Right cardiac atrium (tissue), 5 donors: ENCODE measurements at regions not wholly inside any gene's neighbourhood (a gene's known extent, or its start where the extent isn't known, plus 50 kb on each side); places are given as distances from the start of the nearest gene placed in this dataset.
A peak's percentile ranks its signal among the peaks of the same experiment; 100 is the strongest.

Source experiments
- ATAC-seq, 2 donors: fragments of 200-7000 bp; cut with Tn5 transposase; one replicate each; pipeline versions ENCODE4 v1.8.0 to v1.9.1; 2020; ENCODE audit warnings: moderate library complexity in 2 of 2, mild to moderate bottlenecking in 1 of 2
- DNase-seq, 3 donors: peaks; one replicate each; pipeline ENCODE4 v3.0.0-alpha.2; 2020
- H3K27ac ChIP-seq: one replicate; pipeline ENCODE4 v1.5.1; 2013; ENCODE audit warnings: mild to moderate bottlenecking, low read length, control low read depth, moderate library complexity
- H3K27me3 ChIP-seq: one replicate; pipeline ENCODE4 v1.6.1; 2013; ENCODE audit not compliant: control insufficient read depth, insufficient read depth
- H3K4me1 ChIP-seq: one replicate; pipeline ENCODE4 v1.6.1; 2013; ENCODE audit warnings: low read length; ENCODE audit not compliant: control insufficient read depth, insufficient read depth
- H3K4me3 ChIP-seq: one replicate; pipeline ENCODE4 v1.5.1; 2013; ENCODE audit warnings: low read length, control low read depth
- H3K9me3 ChIP-seq: one replicate; pipeline ENCODE4 v1.6.1; 2013; ENCODE audit warnings: low read length; ENCODE audit not compliant: control insufficient read depth
- WGBS: extraction: QIAGEN DNeasy Blood & Tissue Kit; methylation state at CpG from one replicate; pipeline ENCODE4 v1.1.7; 2013; 5-methylcytosine and 5-hydroxymethylcytosine counted together
- intact Hi-C, 4 donors: fragments of 100-400 bp; cut with DNase I; formaldehyde crosslinking; loops; one replicate each; pipeline versions ENCODE4 v1.11.0 to v1.14.0; 2022 to 2023
- donor health status: healthy with polysubstance abuse.
- donor health status: DM: no; HTN: yes; CAD: no.
- donor health status: DM: no; HTN: no; CAD: no.
- donor health status: DM: no; HTN: yes; CAD: no; lungs with severe emphysema.
- donor health status: DM: yes; HTN: yes; CAD: no.

DNA sequence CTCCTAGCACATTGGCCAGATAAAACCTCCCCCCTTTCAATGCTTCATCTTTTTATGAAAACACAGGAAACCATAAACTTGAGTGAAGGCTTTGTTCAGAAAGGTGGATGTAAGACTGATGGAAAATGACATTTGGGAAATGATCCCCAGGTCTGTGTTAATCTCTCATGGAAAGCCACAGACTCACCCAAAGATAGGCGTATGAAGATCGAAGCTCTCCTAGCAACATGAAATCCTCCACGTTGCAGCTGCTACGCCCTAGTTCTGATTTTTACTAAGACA lies 63.4 kb upstream of the PTGR2 start:
- intact Hi-C loops, result loop anchor here in 2 of 4 donors (5.0 to 10.0 kb wide), 4 partner anchors 34 to 63 kb away; no protein-coding TSS in a partner anchor
- Histone ChIP-seq H3K4me1 (peaks cover 27% of the 10 kb centered on the region), H3K27ac (peak overlapping the region; percentile 98), H3K9me3 (no peaks in the 10 kb centered on the region), H3K27me3 (no peaks in the 10 kb centered on the region), H3K4me3 (no peak overlapping the region)
- 65% methylated on average over 4 of the region's 4 CpGs for WGBS
- DNase-seq (no peak), ATAC-seq (no peak)

- WGBS, result 2% methylated on average over 17 of the region's 17 CpGs
- intact Hi-C loops, result loop anchor here in 2 of 4 donors (5.0 to 10.0 kb wide), 4 partner anchors 35 to 63 kb away; no protein-coding TSS in a partner anchor
- Histone ChIP-seq H3K4me3 (peak overlapping the region; percentile 92), H3K9me3 (no peaks in the 10 kb centered on the region), H3K27ac (peak overlapping the region; percentile 98), H3K27me3 (no peaks in the 10 kb centered on the region), H3K4me1 (peaks cover 31% of the 10 kb centered on the region)
- DNase-seq (no peak), ATAC-seq (no peak)
Measured at GRCh38 chr14:73787486-73788316, 63.9 kb upstream of the PTGR2 start.

DNA sequence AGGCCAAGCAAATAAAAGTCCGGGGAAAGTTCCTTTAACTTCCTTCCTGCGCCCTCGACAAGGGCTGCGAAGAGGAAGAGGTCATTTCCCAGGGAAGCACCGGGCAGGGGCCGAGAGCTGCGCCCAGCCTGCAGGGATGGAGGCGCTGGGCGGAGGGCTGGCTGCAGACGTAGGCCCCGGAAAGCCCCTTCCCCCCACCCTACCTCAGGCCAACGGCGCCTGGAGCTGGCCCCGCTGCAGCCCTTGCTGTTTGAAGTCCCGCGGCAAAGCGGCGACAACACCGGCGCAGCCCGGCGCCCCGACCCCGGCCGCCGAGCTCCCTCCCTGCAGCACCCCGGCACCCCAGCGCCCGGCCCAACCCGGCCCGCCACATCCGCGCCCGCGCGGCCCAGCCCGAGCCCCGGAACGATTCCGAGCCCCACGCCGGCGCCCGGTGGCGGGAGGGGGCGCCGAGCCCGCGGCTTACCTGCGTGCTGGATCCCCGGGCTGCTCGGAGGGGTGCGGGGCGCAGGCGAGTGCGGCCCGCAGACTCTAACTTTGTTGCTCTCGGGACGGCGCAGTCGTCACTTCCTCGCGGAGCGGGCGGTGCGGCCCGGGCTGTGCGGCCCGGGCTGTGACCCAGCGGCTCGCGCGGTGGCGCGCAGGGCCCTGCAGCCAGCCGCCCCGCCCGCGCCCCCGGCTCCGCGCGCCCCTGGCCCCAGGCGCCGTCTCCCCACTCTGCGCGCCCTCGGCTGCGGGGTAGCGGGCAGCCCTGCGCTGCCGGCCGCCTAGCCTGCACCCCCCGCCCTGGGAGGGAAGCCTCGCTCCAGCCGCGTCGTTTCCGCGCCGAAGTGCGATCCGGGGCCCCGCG lies 64.8 kb upstream of the PTGR2 start:
- under 1% methylated on average over 105 of the region's 105 CpGs for WGBS
- intact Hi-C loops, result loop anchor here in 2 of 4 donors (5.0 to 10.0 kb wide), 4 partner anchors 35 to 62 kb away; no protein-coding TSS in a partner anchor

GRCh38 chr14:73785834-73786635 lies 65.6 kb upstream of the PTGR2 start:
- WGBS, result under 1% methylated on average over 35 of the region's 35 CpGs
- peak overlapping the region; percentile 92 for H3K4me3 ChIP-seq
- peaks cover 33% of the 10 kb centered on the region for H3K4me1 ChIP-seq
- no peaks in the 10 kb centered on the region for H3K27me3 ChIP-seq
- peak overlapping the region; percentile 98 for H3K27ac ChIP-seq
- no peaks in the 10 kb centered on the region for H3K9me3 ChIP-seq
- intact Hi-C loops, result loop anchor here in 2 of 4 donors (5.0 to 10.0 kb wide), 4 partner anchors 34 to 61 kb away; no protein-coding TSS in a partner anchor
- peak; percentile 78 to 79 for ATAC-seq
- DNase-seq, result peak; percentile 77 to 89 (median 88)

More for the DNA sequence above, 64.8 kb upstream of the PTGR2 start:
- H3K4me3 ChIP-seq, result peak overlapping the region; percentile 92
- no peaks in the 10 kb centered on the region for H3K9me3 ChIP-seq
- peak overlapping the region; percentile 98 for H3K27ac ChIP-seq
- DNase-seq (peak; percentile 69 to 90 (median 90)), ATAC-seq (peak; percentile 31 to 67)
- H3K4me1 ChIP-seq, result peaks cover 33% of the 10 kb centered on the region
- H3K27me3 ChIP-seq, result no peaks in the 10 kb centered on the region

DNA sequence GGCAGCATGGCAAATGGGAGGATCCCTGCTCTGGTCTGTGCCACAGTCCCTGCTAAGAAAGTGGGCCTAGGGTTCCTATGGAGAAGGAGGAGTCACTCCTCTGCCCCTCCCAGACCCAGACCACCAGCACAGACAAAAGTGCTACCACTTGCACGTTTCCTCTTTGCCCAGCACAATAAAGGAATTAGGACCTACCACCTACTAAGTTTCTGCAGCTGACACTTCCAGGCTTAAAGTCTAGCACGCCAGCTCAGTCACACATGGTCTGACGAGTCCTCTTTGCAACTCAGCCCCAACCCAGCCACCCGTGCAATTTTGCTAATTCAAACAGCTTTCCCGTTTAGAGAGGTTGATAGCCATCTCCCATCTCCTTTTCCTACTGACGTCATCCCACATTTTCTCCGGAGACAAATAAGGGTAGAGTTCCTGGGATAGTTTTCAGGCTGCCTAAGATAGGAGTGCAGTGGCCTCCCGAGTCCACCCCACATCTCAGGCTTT lies 66.2 kb upstream of the PTGR2 start:
- 2% methylated on average over 8 of the region's 8 CpGs for WGBS
- ATAC-seq (peak; percentile 0 to 6), DNase-seq (peak in 1 of 3 donors; percentile 35)
- H3K4me3 ChIP-seq, result peak overlapping the region; percentile 92
- intact Hi-C loops, result loop anchor here in 2 of 4 donors (5.0 to 10.0 kb wide), 4 partner anchors 33 to 61 kb away; no protein-coding TSS in a partner anchor
- no peaks in the 10 kb centered on the region for H3K27me3 ChIP-seq
- H3K4me1 ChIP-seq, result peaks cover 34% of the 10 kb centered on the region
- peak overlapping the region; percentile 98 for H3K27ac ChIP-seq
- H3K9me3 ChIP-seq, result no peaks in the 10 kb centered on the region

GRCh38 chr14:73784988-73785313 lies 66.7 kb upstream of the PTGR2 start:
- Histone ChIP-seq H3K4me1 (peaks cover 34% of the 10 kb centered on the region), H3K4me3 (peak overlapping the region; percentile 92)
- 62% methylated on average over 4 of the region's 4 CpGs for WGBS

DNA sequence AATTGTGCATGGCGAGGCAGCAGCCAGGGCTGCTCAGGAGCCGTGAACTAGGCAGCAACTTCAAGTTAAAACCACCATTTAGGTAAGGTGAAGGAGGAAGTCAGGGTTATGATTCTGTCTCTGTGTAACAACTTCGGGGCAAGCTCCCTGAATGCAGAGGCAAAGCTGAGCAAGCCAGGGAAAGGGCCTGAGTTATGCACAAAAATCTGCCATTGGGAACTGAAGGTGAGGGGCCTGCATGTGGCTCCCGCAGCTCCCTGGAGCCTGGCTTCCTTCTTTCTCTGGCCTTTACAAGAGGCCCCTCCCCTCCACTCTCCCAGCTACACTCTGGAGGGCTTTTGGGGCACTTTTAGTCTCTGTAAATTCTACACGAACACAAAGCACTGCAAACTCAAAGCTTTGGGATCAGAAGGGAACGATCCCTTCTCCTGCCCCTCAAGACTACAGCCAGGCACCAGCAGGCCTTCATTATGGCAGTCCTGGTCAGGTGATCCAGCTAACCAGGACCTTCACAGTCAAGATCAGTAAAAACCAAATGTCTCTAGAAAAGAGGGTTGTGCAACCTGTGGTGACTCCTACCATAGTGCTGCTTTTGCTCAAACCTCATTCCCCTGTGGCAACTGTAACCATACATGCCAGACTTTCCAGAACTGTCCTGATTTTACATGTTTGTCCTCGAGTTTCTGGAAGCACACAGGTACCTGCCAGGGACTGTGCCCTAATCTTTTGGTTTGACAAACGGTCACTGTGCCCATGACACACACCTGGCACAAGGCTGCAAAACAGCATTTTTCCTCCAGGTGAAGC lies 67.2 kb upstream of the PTGR2 start:
- DNase-seq, result no peak
- no peak for ATAC-seq
- WGBS, result 39% methylated on average over 8 of the region's 8 CpGs
- Histone ChIP-seq H3K4me3 (no peak overlapping the region), H3K27me3 (no peaks in the 10 kb centered on the region), H3K27ac (peak overlapping the region; percentile 98), H3K9me3 (no peaks in the 10 kb centered on the region), H3K4me1 (peaks cover 31% of the 10 kb centered on the region)
- intact Hi-C loops, result loop anchor here in 1 of 4 donors (10.0 kb wide), 1 partner anchor 60 kb away; no protein-coding TSS in a partner anchor

More at GRCh38 chr14:73784988-73785313, 66.7 kb upstream of the PTGR2 start:
- Histone ChIP-seq H3K27ac (peak overlapping the region; percentile 98), H3K9me3 (no peaks in the 10 kb centered on the region), H3K27me3 (no peaks in the 10 kb centered on the region)
- ATAC-seq (no peak), DNase-seq (no peak)
- intact Hi-C loops, result loop anchor here in 2 of 4 donors (5.0 to 10.0 kb wide), 4 partner anchors 33 to 60 kb away; no protein-coding TSS in a partner anchor

DNA sequence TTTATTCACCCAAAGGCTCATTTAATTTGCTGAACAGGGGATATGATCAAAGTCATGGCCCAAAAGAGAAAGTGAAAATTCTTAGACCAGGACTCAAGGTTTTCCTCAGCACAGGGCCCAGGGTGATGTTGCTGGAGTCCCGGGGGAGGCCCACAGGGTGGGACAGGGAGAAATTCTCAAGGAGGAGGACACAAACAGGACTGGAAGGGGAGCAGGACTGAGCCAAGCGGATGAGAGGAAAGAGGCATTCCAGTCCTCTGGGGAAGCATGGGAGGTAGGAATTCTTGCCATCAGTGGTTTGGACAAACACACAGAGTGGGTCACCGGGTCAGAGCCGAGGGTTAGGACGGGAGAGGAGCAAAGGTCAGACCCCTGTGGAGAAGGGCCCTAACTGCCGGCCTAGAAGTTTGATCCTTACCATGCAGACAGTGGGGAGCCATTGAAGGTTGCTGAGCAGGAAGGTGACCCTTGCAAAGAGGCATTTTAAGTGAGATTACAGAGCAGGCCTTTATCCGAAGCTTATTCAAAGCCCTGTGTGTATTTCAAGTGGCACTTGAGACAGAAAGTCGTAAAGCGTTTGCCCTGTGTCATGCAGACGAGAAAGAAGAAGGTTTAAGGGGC lies 68.4 kb upstream of the PTGR2 start:
- ATAC-seq, result no peak
- Histone ChIP-seq H3K9me3 (no peaks in the 10 kb centered on the region), H3K4me1 (peaks cover 34% of the 10 kb centered on the region), H3K4me3 (no peak overlapping the region), H3K27me3 (no peaks in the 10 kb centered on the region), H3K27ac (peak overlapping the region; percentile 98)
- DNase-seq, result no peak
- intact Hi-C loops, result loop anchor here in 1 of 4 donors (10.0 kb wide), 1 partner anchor 58 kb away; no protein-coding TSS in a partner anchor
- 45% methylated on average over 10 of the region's 10 CpGs for WGBS

GRCh38 chr14:73782623-73783022 lies 68.4 kb upstream of the PNMA1 start:
- intact Hi-C loops, result loop anchor here in 1 of 4 donors (10.0 kb wide), 1 partner anchor 58 kb away; no protein-coding TSS in a partner anchor
- no peaks in the 10 kb centered on the region for H3K9me3 ChIP-seq
- no peak overlapping the region for H3K4me3 ChIP-seq
- H3K27me3 ChIP-seq, result no peaks in the 10 kb centered on the region
- peaks cover 35% of the 10 kb centered on the region for H3K4me1 ChIP-seq
- no peak for ATAC-seq
- 86% methylated on average over 2 of the region's 2 CpGs for WGBS
- no peak overlapping the region for H3K27ac ChIP-seq
- no peak for DNase-seq
